Activated CD4-positive, alpha-beta T cell treated with anti-CD3 and anti-CD28 coated beads for 1 hour (primary cell): ENCODE measurements at regions not wholly inside any gene's neighbourhood (a gene's known extent, or its start where the extent isn't known, plus 50 kb on each side); places are given as distances from the start of the nearest gene placed in this dataset.

Experiments used
- DNase-seq: peaks from one replicate; pipeline ENCODE4 v3.0.0-alpha.2; 2020

DNA sequence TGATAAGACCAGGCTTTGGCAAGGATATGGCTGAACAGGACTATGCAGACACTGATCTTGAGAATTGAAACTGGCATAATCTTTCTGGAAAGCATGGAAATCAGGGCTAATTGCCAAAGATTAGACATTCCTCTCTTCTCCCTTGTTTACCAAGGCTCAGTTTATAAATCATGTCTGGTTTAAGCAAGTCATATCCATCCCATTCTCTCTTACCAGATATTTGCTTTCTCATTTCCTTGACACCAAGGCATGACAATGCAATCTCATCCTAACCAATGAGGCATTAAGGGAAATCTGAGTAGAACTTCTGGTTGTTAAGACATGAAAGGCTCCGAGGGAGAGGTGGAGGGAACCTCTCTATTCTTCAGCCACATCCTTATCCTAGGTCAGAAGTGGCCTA is 110.3 kb upstream of the CEP85L start:
- DNase-seq, result no peak

DNA sequence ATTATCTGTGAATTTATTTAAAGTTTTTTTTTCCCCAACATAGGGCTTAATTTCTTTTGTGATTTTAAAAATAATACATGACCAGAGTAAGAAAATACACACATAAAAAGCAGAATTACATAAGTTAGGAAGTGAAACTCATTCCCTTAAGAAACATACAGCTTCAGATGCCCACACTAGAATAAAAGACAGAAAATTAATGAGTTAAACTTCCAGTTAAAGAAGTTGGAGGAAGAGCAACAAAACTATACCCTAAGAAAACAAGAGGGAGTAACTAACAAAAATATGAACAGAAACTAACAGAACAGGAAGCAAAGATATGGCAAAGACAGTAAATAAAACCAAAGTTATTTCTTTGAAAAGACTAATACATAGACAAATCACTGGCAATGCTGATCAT is 107.6 kb upstream of the CEP85L start:
- DNase-seq, result no peak

DNA sequence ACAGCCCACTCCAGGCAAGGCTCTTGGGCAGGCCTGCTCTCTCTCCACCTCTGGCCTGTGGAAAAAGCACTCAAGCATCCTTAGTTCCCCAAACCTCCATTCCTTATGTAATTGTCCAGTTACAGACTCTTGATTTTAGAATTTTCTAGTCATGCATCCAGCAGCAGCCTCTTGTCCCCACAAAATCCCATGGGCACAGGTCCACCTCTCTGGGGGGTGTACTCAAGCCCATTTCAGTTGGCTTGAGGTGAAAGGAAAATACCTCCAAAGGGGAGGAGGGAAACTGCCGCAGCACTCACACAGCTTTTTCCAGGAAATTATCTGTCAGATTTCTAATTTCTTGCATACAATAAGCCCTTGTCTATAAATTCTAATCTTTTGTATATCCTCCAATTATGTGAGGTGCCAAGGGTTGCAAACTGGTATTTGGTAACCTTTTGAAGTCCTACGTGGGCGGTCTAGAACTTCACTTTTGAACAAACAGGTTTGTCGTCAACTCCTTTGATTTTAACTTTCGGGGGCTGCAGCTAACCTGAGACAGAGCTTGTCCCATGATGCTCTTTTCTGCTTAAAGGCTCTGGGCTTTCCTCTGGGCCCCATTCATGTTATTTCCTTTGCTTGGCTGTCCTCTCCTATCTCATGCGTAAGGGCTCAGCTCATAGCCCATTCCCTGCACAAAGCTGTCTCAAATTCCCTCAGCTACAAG is 104.7 kb upstream of the CEP85L start:
- no peak for DNase-seq

- DNase-seq, result no peak
These were observed 101.4 kb upstream of the CEP85L start for GRCh38 chr6:118752803-118753202.

DNA sequence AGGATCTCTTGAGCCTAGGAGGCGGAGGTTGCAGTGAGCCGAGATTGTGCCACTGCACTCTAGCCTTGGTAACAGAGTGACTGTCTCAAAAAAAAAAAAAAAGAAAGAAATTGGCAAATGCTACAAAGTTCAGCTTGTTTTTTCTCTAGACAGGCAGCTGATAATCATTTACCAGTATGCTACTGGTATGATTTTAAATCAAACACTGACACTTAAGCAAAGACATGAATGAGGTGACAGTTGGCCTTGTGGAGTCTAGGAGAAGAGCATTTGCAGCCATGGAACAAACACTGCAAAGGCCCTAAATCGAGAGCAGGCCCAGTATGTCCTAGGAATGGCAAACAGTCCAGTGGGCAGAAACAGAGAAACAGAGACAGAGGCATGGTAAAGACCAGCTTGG is 99.7 kb upstream of the CEP85L start:
- no peak for DNase-seq

DNA sequence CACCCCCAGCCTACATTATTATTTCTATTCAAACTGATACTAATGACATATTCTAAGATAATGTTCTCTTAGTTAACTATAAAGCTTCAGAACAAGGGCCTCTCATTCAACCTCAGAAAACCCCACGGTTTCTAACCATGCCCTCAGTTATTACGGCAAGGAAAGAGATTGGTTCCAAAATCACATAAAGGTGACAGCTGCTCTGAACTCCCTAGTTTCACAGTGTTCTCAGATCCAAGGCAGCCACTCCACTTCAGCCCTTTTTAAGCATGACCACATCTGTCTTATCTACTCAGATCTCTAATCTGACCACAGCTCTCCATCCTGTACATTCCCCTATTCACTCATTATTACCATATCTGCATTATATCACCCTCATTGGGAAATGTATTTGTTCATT is 98.8 kb upstream of the CEP85L start:
- no peak for DNase-seq

DNA sequence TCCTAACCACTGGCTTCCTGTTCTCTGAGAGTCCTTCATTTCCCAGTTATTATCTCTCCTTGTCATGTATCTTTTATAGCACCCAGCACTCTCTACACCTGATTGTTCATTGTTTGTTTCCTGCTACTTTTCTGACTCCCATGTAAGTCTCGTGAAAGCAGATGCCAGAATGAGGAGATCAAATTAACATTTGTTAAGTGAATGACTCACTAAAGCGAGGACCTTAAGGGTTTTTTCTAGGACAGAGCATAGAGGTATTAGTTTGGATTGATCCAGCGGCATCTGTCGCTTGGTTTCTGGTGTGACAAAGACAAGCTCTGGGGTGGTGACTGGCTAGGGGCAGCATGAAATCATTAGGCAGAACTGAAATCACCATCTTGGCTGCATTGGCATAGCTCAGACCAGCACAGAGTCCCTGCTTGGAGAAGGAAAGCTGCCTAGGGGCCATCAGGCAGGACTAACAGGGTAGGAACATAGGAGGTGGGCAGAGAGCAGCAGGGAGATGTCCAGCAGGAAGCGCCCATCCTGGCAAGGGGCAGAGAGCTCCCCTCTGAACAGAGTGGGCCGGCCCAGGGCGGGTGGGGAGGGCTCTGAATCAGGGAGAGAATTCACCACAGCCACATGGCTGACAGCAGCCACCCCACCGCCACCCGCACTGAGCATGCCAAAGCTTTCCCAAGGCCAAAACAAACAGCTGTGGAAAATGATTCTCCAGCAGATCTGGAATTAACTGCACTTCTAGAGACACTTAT is 97.1 kb upstream of the CEP85L start:
- no peak for DNase-seq

DNA sequence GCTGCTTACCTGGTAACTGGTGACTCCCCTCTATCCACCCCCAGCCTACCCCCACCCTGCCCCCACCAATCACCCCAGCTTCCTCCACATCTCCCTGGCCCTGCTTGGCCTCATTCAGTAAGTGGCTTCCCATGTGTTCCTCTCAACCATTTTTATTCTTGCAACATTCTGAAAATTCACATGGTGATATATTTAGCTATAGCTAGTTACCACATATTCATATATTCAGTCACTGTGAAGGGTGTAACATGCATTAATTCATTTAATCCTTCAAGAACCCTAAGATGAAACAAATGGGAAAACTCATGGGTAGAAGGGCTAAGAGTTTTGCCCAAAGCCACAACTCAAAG is 95.4 kb upstream of the CEP85L start:
- no peak for DNase-seq

- no peak for DNase-seq
These were observed 94.9 kb upstream of the CEP85L start for GRCh38 chr6:118746145-118746824.

- DNase-seq, result no peak
These were observed 93.8 kb upstream of the CEP85L start for GRCh38 chr6:118745156-118745555.

DNA sequence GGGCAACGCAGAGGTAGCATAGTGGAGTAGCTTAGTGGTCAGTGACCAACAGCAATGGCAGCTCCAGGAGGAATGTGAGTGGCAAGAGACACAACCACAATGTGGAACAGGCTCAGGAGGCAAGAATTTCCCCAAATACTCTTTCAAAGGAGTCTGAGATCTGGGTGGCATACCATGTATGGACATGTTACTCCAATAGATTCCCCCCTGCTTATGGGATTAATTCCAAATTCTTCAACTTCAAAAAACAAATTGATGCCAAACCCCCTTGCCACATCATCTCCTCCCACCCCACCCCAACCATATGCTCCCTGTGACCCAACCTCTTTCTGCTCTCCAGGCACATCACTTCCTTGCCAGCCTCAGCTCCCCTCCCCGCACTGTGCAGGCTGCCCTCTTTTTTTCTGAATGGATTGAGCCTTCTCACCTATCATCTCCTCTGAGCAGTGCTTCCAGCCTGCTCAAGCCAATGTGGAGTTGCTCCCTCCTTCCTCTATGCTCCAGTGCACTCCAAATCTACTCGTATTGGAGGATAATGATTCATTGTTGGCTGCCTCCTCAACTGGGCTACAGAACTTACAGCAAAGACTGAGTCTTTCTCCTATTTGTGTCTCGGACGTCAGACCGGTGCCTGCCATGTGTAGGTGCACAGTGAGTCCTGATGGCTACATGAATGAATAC is 93.0 kb upstream of the CEP85L start:
- DNase-seq, result no peak

DNA sequence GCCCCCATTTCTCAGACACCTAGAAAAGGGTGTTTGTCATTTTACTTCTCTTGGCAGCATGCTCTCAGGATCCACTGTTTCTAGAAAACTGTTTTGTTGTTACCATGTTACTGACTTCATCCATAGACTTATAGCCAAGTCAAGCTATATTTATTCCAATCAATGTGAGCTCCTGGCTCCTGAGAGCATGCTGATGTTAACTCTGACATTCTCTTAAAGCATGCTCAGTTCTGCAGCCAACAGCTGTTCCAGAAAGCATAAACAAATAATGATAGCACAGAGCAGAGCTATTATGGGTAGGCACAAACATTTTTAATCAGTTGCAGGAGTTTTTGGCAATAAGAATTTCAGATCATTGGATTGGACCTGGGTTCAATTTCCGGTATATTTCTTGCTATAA is 92.4 kb upstream of the CEP85L start:
- no peak for DNase-seq

DNA sequence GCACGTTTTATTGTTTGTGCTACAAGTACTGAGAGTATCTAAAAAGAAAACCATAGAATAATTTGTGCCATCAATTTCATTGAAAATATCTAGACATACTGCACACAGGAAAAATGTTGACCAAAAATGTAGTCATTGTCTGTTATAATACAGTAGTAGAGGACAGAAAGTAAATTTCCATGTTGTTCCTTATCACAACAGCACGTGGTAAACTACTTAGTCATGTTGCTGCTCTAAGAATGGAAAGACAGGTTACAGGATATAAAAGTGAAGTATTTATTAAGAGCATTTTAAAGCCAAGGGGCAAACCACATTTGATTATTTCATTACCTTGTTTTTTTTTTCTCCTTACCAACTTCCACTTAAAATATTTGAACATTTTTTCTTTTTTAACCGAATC is 89.0 kb upstream of the CEP85L start:
- DNase-seq, result no peak

DNA sequence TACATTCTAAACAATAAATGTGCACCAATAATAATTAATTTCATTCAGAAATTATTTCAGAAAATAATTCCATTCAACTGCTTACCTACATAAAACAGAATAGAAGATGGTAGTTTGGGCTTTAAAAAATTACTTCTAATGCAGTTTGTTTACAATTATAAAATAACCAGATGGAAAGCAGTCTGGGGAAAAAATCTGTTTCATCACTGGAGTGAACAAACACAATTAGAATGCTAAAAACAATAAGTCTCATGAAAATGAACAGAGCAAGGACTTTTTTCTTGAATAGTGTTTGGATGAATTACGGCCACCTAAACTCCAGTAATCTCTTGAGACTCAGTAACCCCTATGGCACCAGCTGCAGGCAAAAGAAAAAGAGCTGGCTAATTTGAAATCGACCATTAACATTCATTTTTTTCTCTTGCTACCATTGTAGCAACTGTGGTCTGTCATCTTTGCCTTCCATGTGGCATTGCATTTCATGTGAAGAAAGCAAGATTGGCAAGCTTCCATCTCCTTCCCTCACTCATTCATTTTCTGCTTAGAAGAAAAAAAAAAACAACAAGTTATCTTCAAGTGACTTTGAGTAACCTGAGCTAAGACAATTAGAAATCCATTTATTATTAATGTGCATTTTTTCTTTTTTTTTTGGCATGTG is 88.4 kb upstream of the CEP85L start:
- no peak for DNase-seq

GRCh38 chr6:118736440-118736839 is 85.0 kb upstream of the CEP85L start:
- DNase-seq, result no peak

- DNase-seq, result no peak
These were observed 83.9 kb upstream of the CEP85L start for GRCh38 chr6:118735320-118735719.

- DNase-seq, result peak; percentile 63
These were observed 74.6 kb upstream of the CEP85L start for GRCh38 chr6:118725944-118726343.

DNA sequence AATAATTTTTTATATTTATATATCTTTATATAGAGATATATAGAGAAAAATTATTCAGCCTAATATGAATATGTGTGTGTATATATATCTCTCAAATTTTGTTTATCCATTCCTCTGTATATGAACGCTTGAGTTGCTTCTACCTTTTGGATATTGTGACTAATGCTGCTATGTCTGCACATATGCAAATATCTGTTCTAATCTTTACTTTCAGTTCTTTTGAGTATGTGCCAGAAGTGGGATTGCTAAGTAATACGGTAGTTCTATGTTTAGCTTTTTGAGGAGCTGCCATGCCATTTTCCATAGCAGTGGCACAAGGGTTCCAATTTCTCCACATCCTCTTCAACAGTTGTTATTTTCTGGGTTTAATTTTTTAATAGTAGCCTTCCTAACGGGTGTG is 72.8 kb upstream of the CEP85L start:
- DNase-seq, result no peak

DNA sequence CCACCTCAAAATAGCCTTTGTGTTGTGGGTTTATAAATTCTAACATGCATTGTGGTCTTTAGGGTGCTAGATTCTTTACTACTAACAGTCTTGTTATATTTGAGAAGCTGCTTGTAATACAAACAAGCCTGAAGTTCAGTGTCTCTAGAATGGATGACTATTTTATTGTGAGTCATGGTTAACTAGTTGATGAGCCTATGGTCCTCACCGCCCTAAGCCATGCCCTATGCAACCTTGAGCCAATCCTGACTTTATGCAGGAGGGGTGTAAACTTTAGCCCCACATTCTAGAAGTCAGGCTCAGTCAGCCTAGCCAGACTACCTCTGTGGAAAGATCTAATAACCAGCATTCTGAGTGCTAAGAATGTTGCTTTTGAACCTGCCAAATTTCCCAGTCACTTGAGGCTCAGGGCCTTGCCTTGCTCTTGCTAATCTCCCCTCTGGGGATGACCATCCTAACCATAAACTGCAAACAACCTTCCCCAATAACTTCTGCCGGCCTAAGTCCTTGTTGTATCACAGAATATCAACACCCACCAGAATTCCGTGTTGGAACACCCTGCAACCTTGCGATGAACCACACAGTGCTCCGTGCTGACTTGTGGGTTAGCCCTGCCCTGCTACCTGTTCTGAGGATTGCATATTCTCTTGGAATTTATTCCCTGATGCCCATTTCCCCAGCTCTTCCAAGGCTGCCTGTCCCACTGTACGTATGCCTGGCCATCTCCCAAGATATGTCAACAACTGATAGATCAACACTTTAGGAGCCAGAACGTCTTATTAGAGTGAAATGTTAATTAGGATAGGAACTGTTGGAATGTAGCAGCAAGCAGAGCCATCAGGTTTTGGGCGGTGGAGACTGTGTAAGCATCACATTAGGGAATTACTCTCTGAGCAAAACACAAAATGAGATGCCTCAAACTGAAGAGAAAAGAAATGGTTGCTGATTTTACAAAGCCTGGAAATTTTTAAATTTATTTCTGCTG is 71.7 kb upstream of the CEP85L start:
- no peak for DNase-seq

- DNase-seq, result no peak
These were observed 68.7 kb upstream of the CEP85L start for GRCh38 chr6:118720125-118720473.

GRCh38 chr6:118719351-118720124 is 68.1 kb upstream of the CEP85L start:
- DNase-seq, result no peak
